ENCODE measurements at regions not wholly inside any gene's neighbourhood (a gene's known extent, or its start where the extent isn't known, plus 50 kb on each side); places are given as distances from the start of the nearest gene placed in this dataset.

- no peak for TF ChIP-seq CTCF (conservative IDR thresholded peaks at IDR 0.05)
- no peak for TF ChIP-seq EZH2 (IDR thresholded peaks at IDR 0.05; ENCODE audit: low read depth)
- Histone ChIP-seq H4K20me1 (ENCODE audit: insufficient read depth) (no peaks in the 10 kb centered on the region), H3K27ac (no peak overlapping the region), H3K4me1 (replicated peaks; ENCODE audit: insufficient read depth) (no peaks in the 10 kb centered on the region), H3K4me3 (no peak overlapping the region), H3F3A (ENCODE audit: insufficient read depth, low read depth) (no peaks in the 10 kb centered on the region), H3K36me3 (ENCODE audit: low read depth) (no peaks in the 10 kb centered on the region), H3K27me3 (ENCODE audit: insufficient read depth, low read depth) (no peaks in the 10 kb centered on the region), H3K4me2 (no peak overlapping the region), H3K9me3 (ENCODE audit: insufficient read depth, low read depth) (no peaks in the 10 kb centered on the region), H2AFZ (no peak overlapping the region), H3K79me2 (ENCODE audit: low read depth) (no peaks in the 10 kb centered on the region), H3K9me2 (ENCODE audit: insufficient read depth) (no peaks in the 10 kb centered on the region)
- POLR2A ChIA-PET (ENCODE audit: unreplicated experiment), result no interaction called here
- CTCF ChIA-PET, result no interaction called here
- intact Hi-C loops (cut with micrococcal nuclease; ENCODE audit: unreplicated experiment), result no loop called here
- DNase-seq, result no peak
- BruUV-seq (replicated peaks), result no TSS peak
These were observed 52.3 kb upstream of the MS4A8 start for GRCh38 chr11:60647087-60647486.
